ENCODE measurements at regions not wholly inside any gene's neighbourhood (a gene's known extent, or its start where the extent isn't known, plus 50 kb on each side); places are given as distances from the start of the nearest gene placed in this dataset.

DNA sequence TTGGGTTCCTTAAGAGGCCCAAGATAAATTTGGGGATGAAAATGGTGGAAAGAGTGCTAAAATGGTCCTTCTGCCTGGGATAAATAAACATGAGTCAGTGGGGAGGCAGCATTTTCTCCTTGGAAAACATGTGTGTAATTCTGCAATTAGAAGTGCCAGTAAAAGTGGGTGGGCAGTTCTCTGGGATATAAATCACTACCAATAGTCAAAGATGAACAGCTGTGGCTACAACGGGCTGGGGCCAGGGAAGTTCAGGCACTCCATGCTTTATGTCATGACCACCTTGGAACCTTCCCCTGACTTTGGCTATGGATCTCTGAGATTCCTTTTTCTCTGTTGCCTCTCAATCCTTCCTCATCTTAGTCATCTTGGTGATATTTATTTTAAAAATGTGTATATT is 56.5 kb upstream of the CYRIA start:
- TF ChIP-seq EZH2 (IDR thresholded peaks at IDR 0.05; ENCODE audit: borderline replicate concordance, insufficient read depth, low read length, poor library complexity, severe bottlenecking) (no peak), SMC3 (conservative IDR thresholded peaks at IDR 0.05; ENCODE audit: poor library complexity) (no peak)
- TF ChIP-seq, protein P1, sequence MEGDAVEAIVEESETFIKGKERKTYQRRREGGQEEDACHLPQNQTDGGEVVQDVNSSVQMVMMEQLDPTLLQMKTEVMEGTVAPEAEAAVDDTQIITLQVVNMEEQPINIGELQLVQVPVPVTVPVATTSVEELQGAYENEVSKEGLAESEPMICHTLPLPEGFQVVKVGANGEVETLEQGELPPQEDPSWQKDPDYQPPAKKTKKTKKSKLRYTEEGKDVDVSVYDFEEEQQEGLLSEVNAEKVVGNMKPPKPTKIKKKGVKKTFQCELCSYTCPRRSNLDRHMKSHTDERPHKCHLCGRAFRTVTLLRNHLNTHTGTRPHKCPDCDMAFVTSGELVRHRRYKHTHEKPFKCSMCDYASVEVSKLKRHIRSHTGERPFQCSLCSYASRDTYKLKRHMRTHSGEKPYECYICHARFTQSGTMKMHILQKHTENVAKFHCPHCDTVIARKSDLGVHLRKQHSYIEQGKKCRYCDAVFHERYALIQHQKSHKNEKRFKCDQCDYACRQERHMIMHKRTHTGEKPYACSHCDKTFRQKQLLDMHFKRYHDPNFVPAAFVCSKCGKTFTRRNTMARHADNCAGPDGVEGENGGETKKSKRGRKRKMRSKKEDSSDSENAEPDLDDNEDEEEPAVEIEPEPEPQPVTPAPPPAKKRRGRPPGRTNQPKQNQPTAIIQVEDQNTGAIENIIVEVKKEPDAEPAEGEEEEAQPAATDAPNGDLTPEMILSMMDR (IDR thresholded peaks at IDR 0.05; ENCODE audit: poor library complexity, severe bottlenecking): no peak
- TF ChIP-seq, protein P2, sequence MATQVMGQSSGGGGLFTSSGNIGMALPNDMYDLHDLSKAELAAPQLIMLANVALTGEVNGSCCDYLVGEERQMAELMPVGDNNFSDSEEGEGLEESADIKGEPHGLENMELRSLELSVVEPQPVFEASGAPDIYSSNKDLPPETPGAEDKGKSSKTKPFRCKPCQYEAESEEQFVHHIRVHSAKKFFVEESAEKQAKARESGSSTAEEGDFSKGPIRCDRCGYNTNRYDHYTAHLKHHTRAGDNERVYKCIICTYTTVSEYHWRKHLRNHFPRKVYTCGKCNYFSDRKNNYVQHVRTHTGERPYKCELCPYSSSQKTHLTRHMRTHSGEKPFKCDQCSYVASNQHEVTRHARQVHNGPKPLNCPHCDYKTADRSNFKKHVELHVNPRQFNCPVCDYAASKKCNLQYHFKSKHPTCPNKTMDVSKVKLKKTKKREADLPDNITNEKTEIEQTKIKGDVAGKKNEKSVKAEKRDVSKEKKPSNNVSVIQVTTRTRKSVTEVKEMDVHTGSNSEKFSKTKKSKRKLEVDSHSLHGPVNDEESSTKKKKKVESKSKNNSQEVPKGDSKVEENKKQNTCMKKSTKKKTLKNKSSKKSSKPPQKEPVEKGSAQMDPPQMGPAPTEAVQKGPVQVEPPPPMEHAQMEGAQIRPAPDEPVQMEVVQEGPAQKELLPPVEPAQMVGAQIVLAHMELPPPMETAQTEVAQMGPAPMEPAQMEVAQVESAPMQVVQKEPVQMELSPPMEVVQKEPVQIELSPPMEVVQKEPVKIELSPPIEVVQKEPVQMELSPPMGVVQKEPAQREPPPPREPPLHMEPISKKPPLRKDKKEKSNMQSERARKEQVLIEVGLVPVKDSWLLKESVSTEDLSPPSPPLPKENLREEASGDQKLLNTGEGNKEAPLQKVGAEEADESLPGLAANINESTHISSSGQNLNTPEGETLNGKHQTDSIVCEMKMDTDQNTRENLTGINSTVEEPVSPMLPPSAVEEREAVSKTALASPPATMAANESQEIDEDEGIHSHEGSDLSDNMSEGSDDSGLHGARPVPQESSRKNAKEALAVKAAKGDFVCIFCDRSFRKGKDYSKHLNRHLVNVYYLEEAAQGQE (IDR thresholded peaks at IDR 0.05; ENCODE audit: borderline replicate concordance): no peak

All from neural cell (in vitro differentiated cells).